NCI-H446 (cell line): ENCODE measurements at regions not wholly inside any gene's neighbourhood (a gene's known extent, or its start where the extent isn't known, plus 50 kb on each side); places are given as distances from the start of the nearest gene placed in this dataset.
"Not testable (repeated sequence)": the region's sequence is repeated elsewhere in the genome, so short reads cannot be mapped to it uniquely, and the experiment has no call there.

Source experiments
- DNase-seq, 2 experiments: peaks; one replicate each; lab custom pipeline; 2025; lab: John Stamatoyannopoulos, UW

DNA sequence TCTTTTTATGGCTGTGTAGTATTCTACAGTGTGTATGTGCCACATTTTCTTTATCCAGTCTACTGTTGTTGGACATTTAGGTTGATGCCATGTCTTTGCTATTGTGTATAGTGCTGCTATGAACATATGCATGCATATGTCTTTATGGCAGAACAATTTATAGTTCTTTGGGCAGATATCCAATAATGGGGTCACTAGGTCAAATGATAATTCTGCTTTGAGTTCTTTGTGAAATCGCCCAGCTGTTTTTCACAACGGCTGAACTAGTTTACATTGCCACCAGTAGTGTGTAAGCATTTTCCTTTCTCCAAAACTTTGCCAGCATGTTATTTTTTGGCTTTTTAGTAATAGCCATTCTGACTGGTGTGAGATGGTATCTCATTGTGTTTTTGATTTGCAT, 214.8 kb upstream of the TMEM229A start:
- DNase-seq: no peak

DNA sequence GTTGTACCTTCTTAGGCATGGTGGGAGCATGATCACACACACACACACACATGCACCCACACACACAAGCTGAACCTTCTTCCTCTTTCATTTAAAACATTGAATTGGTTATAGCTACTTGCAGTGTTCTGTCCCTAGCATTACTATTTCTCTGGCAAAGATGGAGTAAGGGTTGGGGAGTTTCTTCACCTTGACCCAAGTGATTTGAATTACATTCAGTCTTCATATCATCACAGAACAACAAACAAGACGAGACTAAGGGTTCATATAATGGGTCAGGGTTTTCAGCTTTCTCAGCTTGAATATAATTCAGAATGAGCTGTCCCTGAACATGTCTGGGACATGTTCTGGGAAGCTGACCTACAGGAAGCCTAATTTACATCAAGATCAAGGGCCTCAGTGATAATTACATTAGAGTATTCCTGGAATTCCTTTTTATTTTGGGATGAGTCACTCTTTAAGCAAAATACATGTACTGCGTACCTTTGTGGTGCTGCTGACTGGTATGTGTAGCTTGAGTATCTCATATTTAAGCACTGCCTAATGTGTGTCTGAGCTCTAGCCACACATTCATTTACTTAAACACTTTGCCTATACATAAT, 213.5 kb upstream of the TMEM229A start:
- DNase-seq: no peak

DNA sequence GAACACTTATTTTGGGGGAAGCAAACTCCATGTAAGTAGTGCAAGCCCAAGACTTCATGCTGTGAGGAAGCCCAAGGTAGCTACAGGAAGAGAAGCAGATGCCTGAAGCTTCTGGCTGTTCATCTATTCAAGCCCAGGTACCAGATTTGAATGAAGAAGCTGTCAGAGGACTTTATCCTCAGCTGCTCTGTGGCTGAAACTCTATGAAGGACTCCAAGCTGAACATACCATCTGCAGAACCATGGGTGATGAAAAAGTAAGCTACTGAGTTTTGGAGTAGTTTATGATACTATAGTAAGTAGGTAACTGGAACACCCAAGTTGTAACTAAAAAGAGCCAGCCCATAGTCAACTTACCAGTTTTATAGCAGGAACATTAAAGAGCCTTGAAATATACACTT, 211.6 kb upstream of the TMEM229A start:
- not testable (repeated sequence) for DNase-seq

DNA sequence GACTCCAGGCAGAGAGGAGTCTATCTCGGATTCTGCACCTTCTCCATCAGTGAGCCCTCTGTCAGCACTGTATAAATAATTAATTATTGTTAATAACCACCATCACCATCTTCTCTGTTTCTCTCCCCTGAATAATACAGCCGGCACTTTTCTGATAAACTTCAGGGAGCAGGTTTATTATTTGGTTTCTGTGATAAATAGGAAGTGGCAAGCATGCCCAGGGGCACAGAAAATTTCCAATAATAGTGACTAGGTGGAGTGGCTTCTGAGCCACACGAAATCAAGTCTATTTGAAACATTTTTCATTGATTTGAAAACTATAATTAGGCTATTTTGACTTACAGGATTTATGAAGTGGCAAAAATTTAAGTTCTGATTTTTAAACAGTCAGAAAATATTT, 186.8 kb upstream of the TMEM229A start:
- DNase-seq: no peak

DNA sequence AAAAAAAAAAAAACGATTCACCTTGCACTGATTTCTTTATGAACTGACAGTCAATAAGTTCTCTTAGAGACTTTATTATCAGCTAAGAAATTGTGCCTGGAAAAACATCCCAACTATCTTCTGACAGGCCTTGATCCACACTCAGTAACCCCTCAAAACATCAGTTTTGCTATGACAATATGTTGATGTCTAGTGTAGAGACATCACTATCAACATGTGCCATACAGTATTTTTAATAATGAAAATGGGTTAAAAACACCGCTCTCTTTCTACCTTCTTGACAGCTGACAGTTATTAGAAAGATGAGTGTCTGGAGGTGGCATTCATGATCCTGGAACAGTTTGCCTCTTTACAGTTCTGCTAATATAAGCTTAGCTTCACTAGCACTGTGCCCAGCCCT, 175.8 kb upstream of the TMEM229A start:
- no peak for DNase-seq

DNA sequence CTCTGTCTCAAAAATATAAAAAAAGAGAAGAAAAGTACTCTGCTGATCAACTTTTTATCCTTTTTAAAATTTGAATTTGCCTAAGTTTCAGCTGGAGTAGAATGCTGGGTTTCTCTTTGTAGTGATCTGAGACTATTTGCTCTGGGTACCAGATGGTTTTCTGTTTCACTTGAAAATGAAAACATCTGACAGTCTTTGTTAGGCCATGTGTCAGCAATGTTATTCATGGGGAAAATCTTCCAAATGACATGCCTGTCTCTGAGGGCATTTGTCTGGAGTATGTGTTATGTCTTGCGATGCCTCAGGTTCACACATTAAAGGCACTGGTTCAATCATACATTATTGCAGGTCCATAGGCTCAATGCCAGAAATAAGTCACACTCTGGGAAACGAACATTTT, 175.3 kb upstream of the TMEM229A start:
- peak in 1 of 2 experiments; percentile 47 for DNase-seq

DNA sequence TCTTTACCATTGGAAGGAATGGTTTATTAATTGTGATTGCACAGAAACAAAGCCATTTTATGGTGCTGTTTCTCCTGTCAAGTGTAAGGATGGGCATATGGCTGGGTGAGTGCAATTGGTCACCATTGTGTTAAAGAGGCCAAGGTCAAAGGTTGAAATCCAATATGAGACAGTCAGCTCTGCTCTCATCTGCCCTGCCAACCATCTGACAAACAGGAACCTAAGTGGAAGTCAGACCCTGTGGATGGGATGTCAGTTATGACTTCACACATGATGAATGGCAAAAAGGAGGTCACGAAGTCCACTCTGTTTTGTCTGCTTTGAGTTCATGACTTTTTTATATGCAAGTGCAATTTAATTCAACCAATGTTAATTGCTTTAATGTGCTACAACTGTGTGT, 172.7 kb upstream of the TMEM229A start:
- no peak for DNase-seq

DNA sequence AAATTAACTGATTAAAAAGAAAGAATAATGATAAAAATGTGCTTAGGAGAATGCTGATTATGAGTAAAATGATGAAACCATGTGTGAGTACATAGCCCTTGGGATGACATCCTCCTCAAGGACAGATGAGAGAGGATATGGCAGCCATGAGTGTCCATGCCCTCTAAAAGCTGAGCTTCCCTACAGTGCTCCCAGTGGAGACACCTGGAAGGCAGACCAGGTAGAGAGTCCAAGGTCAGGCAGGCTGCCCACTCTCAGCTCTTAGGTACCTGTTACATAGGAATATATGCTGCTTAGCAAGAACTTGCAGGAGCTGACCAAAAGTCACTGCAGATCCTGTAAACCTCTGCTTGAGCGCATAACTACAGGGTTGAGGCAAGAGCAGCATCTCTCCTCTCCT, 169.7 kb upstream of the TMEM229A start:
- no peak for DNase-seq

DNA sequence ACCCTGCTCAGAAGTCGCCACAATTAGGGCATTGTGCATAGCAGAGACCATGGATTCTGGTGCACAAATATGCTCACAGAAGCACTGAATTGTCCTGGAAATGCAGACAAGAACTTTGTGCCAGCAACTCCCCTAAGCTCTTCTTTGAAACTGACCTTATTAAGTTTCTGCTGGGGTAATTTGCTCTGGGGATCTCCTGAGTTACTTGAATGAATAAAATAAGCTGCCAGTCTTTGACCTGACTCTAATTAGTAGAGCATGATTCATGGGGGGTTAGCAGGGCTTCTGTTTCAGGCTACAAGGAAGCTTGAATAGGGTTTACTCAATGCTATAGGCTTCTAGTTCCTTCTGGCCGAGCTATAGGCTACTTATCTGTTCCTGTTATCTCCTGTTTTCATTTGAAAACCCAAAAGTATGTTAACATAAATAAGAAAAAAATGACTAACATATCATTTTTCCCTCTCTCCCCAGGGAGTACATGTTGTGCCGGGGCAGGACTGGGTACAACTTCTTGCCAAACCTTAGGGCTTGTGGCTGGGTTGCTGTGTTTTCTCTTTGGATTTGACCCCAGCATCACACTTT, 169.0 kb upstream of the TMEM229A start:
- no peak for DNase-seq

DNA sequence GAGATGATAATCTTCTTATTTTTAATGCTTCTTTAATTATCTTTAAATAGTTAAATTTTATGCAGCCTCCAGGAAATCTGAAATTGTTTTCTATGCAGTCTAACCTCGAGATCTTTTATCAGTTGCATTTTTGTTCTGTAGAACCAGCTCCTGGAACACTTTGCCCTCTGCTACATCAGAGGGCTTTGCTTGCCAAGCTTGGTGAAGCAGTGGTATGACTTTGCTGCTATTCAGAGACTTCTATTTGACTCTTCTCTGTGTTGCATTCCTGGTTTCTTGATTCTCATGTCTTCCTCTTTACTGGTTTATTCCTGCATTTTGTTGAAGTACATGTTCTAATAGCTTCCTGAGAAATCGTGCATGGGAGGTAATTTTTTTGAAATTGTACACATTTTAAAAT, 163.7 kb upstream of the TMEM229A start:
- DNase-seq: no peak

DNA sequence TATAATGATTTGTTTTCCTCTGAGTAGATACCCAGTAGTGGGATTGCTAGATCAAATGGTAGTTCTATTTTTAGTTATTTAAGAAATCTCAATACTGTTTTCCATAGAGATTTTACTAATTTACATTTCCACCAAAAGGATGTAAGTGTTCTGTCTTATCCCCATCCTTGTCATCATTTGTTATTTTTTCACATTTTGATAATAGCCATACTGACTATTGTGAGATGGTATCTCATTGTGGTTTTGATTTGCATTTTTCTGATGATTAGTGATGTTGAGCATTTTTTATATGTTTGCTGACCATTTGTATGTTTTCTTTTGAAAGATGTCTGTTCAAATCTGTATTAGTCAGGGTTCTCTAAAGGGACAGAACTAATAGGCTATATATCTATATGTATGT, 160.0 kb upstream of the TMEM229A start:
- no peak for DNase-seq

DNA sequence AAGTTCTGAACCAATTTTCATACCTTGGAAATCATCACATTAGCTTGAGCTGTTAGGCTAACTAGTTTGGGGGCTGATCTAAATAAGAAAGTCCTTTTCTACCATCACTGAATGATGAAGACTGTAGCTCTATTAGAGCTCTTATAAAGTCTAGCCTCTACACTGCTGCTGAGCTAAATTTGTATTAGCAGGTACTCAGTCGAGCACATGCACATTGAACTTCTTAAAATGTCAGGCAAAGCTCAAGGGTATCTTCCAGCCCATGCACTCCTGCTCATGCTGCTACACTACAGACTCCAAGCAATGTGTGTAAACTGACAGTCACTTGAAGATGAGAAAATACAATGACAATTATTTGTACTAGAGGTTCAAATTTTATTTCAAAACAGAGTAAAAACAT, 158.8 kb upstream of the TMEM229A start:
- DNase-seq: no peak

DNA sequence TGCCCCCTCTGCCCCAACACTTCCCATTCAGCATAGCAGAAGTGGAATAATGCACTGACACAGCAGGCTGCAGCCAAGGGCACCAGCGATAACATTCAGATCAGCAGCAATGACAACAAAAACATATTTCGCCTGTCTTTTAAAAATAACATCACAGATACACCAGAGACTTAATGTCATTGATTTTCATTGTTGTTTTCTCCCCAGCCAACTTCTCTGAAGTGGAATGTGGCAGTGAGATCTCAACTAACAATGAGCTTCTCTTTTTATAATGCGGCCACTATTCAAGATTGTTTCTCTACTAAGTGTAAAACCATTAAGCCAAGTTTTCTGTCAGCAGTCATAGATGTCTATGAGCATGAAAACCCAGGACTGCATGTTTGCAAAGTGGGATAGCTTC, 158.2 kb upstream of the TMEM229A start:
- DNase-seq: no peak

DNA sequence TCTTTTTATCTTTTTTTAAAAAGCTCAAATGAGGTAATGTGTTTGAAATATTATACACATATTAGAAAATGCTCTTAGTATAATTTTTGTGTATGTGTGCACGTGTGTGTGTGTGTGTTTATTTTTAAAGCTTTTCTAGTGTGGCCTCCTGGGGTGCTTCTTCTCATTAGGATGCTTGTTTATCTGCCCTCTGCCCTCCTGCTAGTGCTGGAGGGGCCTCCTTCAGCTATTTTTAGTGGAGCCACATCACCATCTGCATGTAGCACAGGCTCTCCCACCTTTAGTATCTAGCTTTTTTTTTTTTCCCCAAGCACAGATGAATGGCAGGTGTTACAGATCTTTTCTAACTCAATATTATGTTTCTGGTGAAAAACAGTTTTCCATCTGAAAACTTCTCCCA, 155.7 kb upstream of the TMEM229A start:
- no peak for DNase-seq

DNA sequence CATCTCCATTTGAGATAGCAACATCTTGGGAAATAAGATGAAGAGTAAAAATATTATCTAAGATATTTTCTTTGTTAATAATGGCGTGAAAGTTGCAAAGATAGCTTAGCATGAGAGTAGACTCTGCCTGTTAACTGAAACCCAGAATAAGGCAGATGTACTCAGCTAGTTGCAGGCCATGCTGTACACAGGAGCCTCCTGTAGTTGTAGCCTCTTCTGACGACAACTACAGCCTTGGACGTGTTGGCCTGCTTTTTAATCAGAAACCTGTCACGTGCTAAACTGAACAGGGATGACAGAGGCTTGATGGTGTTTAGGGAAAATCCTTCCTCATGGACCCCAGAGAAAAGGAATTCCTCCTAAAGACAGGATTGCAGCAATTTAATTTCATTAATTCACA, 155.1 kb upstream of the TMEM229A start:
- DNase-seq: no peak

DNA sequence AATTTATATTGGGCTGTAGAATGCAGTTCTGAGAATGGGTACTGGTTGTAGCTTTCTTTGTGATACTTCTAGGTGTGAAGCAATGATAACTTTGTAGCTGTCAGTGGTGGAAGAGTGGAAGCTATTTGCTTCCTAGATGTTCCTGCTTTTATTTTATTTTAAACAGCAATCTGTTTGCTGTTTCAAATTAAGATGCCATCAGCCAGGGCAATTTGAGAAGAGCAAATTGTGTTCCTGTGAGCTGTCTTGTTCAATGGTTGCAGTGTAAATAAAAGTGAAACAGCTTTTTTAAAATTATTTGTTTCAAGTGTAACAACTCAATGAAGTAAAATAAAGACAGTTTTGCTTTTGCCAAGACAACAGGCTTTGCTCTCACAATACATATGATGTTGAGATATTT, 150.8 kb upstream of the TMEM229A start:
- no peak for DNase-seq

DNA sequence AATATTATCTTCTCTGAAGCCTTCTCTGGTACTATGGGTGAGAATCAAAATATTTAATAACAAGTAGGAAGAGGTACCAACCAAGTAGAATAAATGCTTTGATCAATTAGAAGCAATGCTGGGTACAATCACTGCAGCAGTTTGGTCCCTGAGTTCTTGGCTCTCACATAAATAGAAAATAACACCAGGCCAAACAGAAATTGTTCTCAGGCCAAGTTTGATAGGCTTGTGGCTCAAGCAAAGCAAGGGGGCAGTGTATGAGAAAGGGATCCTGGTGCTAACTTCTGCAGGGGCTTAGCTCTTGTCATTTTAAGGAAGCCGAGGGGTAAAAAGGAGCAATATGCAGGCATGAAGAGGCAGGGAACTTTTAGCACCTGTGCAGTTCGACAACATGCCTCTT, 146.8 kb upstream of the TMEM229A start:
- DNase-seq: no peak

DNA sequence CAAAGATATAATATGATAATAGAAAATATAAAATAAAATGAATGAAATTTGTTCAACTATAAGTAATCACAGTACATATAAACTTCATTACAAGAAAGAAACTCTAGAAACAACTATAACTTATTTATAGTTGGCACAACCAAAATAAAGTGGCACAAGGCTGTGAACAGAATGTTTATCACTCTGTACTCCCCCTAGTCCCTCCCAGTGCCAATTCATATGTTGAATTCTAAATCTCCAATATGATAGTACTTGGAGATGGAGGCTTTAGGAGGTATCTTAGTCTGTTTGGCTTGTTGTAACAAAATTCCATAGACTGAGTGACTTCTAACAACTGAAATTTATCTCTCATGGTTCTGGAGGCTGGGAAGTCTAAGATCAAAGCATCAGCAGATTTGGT, 145.0 kb upstream of the TMEM229A start:
- DNase-seq: no peak

DNA sequence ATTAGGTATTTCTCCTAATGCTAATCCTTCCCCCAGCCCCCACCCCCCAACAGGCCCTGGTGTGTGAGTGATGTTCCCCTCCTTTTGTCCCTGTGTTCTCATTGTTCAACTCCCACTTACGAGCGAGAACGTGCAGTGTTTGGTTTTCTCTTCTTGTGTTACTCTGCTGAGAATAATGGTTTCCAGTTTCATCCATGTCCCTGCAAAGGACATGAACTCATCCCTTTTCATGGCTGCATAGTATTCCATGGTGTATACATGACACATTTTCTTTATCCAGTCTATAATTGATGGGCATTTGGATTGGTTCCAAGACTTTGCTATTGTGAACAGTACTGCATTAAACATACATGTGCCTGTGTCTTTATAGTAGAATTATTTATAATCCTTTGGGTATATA, 138.9 kb upstream of the TMEM229A start:
- not testable (repeated sequence) for DNase-seq

DNA sequence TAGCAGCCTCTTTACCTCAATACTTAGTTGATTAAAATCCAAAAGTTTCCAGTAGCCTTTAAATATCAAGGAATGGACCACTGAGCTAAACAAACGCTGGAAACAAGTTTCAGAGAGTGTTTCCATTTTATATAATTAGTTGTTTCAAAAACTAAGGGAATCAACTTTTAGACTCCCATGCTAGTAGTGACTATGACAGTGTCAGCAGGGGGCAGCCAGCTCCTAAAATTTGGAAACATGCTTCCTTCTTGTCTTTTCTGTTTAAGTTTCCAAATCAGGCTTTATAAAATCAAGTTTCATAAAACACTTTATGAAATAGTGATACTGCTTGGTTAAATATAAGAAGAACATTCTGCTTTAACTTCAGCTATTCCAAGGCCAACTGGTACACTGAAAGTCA, 138.2 kb upstream of the TMEM229A start:
- DNase-seq: peak in 1 of 2 experiments; percentile 36

DNA sequence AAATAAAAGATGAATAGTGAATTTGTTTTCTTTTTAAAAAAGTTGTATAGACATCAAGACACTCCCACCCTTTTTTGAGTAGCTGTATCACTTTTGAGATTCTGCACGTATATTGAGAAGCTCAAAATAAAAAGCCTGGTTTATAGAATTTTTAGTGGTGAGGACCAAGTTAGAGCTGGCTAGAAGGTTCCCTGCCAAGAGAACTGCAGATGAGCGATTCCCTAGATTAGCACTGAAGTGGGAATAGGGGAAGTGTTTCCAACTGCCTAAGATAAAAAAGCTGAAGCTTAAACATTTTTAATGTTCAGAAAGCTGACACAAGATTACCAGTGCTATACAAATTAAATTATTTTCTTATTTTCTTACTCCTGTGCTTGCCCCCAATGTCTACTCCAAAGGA, 135.7 kb upstream of the TMEM229A start:
- DNase-seq: no peak

DNA sequence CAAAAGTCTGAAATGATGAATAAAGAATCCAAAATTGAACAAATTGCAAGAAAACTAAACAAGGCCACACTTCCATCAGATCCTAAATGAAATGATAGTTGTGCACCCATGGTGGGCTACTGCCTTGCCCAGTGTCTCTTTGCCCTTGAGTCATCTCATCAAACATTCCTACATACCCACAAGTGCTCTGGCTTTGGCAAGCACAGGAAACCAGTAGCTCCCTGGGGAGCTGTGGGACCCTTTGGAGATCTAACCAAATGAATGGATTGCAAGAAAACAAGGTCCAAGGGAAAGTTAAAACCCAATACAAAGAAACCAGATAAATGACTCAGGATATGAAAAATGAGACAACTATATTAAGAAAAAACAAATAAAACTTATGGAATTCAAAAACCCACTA, 129.8 kb upstream of the TMEM229A start:
- DNase-seq: no peak

DNA sequence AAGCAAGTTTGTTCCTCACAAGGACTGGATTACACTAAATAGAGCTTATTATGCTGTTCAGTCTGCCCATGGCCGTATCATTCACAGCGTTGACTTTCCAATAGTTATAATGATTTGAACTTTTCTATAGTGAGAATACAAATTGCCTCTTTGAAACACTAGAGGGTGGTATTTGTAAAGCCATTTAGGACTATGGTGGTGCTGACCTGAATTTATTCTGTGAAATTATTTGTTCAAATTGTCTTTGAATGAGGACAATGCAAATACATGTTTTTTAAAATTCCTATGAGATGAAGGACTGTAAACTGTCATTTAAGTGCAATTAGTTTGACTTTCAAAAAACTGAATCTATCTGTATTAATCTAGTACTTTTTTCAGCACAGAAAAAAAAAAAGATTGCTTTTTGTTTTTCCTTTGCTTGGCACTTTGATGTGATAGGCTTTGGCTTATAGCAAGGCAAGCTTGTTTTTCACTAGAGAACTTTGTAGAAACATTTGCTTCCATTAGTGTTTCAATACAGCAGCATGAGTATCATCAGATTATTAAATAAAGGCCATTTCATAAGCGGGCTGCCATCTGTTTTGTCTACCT, 122.7 kb upstream of the TMEM229A start:
- DNase-seq: peak in 1 of 2 experiments; percentile 43
